Astrocyte (in vitro differentiated cells and primary cell): ENCODE measurements at regions not wholly inside any gene's neighbourhood (a gene's known extent, or its start where the extent isn't known, plus 50 kb on each side); places are given as distances from the start of the nearest gene placed in this dataset.

Experiments
- DNase-seq: peaks from one replicate; pipeline ENCODE4 v3.0.0-alpha.2; 2010; ENCODE audit warnings: low read depth
- FAIRE-seq: peaks from 2 replicates; lab custom pipeline; 2011; peaks lifted over from hg19 to GRCh38; lab: Jason Lieb, UNC
- H2AFZ ChIP-seq: 2 replicates; pipeline ENCODE4 v1.6.0; 2012; ENCODE audit warnings: low read depth, low read length, inconsistent platforms
- H3K27ac ChIP-seq: 2 replicates; pipeline ENCODE4 v1.5.1; 2011; ENCODE audit warnings: low read depth, low read length, inconsistent platforms
- H3K27me3 ChIP-seq: 2 replicates; pipeline ENCODE4 v1.6.0; 2011; ENCODE audit warnings: low read length, inconsistent platforms; ENCODE audit not compliant: insufficient read depth
- H3K36me3 ChIP-seq: 2 replicates; pipeline ENCODE4 v1.5.1; 2011; ENCODE audit warnings: low read length, inconsistent platforms; ENCODE audit not compliant: insufficient read depth
- H3K4me1 ChIP-seq: 2 replicates; pipeline ENCODE4 v1.5.1; 2011; ENCODE audit warnings: low read length, inconsistent platforms; ENCODE audit not compliant: insufficient read depth
- H3K4me2 ChIP-seq: 2 replicates; pipeline ENCODE4 v1.6.0; 2012; ENCODE audit warnings: low read length, inconsistent platforms
- H3K4me3 ChIP-seq: 2 replicates; pipeline ENCODE4 v1.5.1; 2011; ENCODE audit warnings: low read depth, mild to moderate bottlenecking, low read length, inconsistent platforms; ENCODE audit not compliant: insufficient read depth
- H3K79me2 ChIP-seq: 2 replicates; pipeline ENCODE4 v1.6.0; 2012; ENCODE audit warnings: mild to moderate bottlenecking, low read length, inconsistent platforms; ENCODE audit not compliant: insufficient read depth
- H3K9ac ChIP-seq: 2 replicates; pipeline ENCODE4 v1.6.0; 2012; ENCODE audit warnings: mild to moderate bottlenecking, low read length, inconsistent platforms
- H3K9me3 ChIP-seq: 2 replicates; pipeline ENCODE4 v1.5.1; 2012; ENCODE audit warnings: low read depth, mild to moderate bottlenecking, low read length, inconsistent platforms; ENCODE audit not compliant: insufficient read depth
- H4K20me1 ChIP-seq: 2 replicates; pipeline ENCODE4 v1.6.0; 2012; ENCODE audit warnings: low read length, inconsistent platforms; ENCODE audit not compliant: insufficient read depth
- H3K27ac Mint-ChIP-seq: one replicate; pipeline ENCODE4 v1.8.0; 2021; ENCODE audit warnings: mild to moderate bottlenecking, mixed read lengths; ENCODE audit not compliant: unreplicated experiment
- H3K27me3 Mint-ChIP-seq: one replicate; pipeline ENCODE4 v1.8.0; 2021; ENCODE audit warnings: low read depth, mixed read lengths; ENCODE audit not compliant: unreplicated experiment
- H3K36me3 Mint-ChIP-seq: one replicate; pipeline ENCODE4 v1.8.0; 2021; ENCODE audit warnings: low read depth, mixed read lengths; ENCODE audit not compliant: unreplicated experiment
- H3K4me1 Mint-ChIP-seq: one replicate; pipeline ENCODE4 v1.8.0; 2021; ENCODE audit warnings: low read depth, mixed read lengths; ENCODE audit not compliant: unreplicated experiment
- H3K4me3 Mint-ChIP-seq: one replicate; pipeline ENCODE4 v1.8.0; 2021; ENCODE audit warnings: mild to moderate bottlenecking, moderate library complexity, mixed read lengths; ENCODE audit not compliant: unreplicated experiment
- H3K9me3 Mint-ChIP-seq: one replicate; pipeline ENCODE4 v1.8.0; 2021; ENCODE audit warnings: mild to moderate bottlenecking, mixed read lengths; ENCODE audit not compliant: unreplicated experiment
- CTCF ChIP-seq: IDR thresholded peaks from 2 replicates; pipeline ENCODE4 v1.5.1; 2011; ENCODE audit warnings: low read depth, mild to moderate bottlenecking, inconsistent platforms, low read length, moderate library complexity; ENCODE audit not compliant: insufficient read depth
- EZH2 ChIP-seq: IDR thresholded peaks from 2 replicates; pipeline ENCODE4 v1.6.1; 2012; ENCODE audit warnings: mild to moderate bottlenecking, low read length, inconsistent platforms; ENCODE audit not compliant: insufficient read depth

GRCh38 chr13:106048386-106048785 lies 487.1 kb downstream of the EFNB2 start:
- FAIRE-seq (no peak), DNase-seq (no peak)
- Histone ChIP-seq H3K36me3 (no peaks in the 10 kb centered on the region), H3K27ac (no peak overlapping the region), H3K9ac (no peak overlapping the region), H2AFZ (no peak overlapping the region), H3K4me2 (no peak overlapping the region), H3K27me3 (no peaks in the 10 kb centered on the region), H3K79me2 (no peaks in the 10 kb centered on the region), H3K4me1 (no peaks in the 10 kb centered on the region), H3K9me3 (no peaks in the 10 kb centered on the region), H4K20me1 (no peaks in the 10 kb centered on the region), H3K4me3 (no peak overlapping the region)
- no peak for TF ChIP-seq CTCF
- no peak for TF ChIP-seq EZH2
- H3K27me3 Mint-ChIP-seq = no peaks in the 10 kb centered on the region
- no peak overlapping the region for H3K4me3 Mint-ChIP-seq
- H3K27ac Mint-ChIP-seq = no peak overlapping the region
- H3K4me1 Mint-ChIP-seq = peaks cover 5% of the 10 kb centered on the region
- no peaks in the 10 kb centered on the region for H3K36me3 Mint-ChIP-seq
- peaks cover 2% of the 10 kb centered on the region for H3K9me3 Mint-ChIP-seq

- Mint-ChIP-seq H3K9me3 (peaks cover 2% of the 10 kb centered on the region), H3K4me3 (no peak overlapping the region), H3K27me3 (no peaks in the 10 kb centered on the region), H3K4me1 (peaks cover 5% of the 10 kb centered on the region), H3K27ac (peak overlapping the region; percentile 66), H3K36me3 (no peaks in the 10 kb centered on the region)
- no peaks in the 10 kb centered on the region for H4K20me1 ChIP-seq
- no peak overlapping the region for H3K27ac ChIP-seq
- H3K4me1 ChIP-seq = no peaks in the 10 kb centered on the region
- no peaks in the 10 kb centered on the region for H3K79me2 ChIP-seq
- peak; percentile 14 for DNase-seq
- no peak overlapping the region for H3K4me3 ChIP-seq
- TF ChIP-seq CTCF (no peak), EZH2 (no peak)
- H3K9ac ChIP-seq = no peak overlapping the region
- H3K9me3 ChIP-seq = no peaks in the 10 kb centered on the region
- no peaks in the 10 kb centered on the region for H3K27me3 ChIP-seq
- H3K36me3 ChIP-seq = no peaks in the 10 kb centered on the region
- no peak overlapping the region for H3K4me2 ChIP-seq
- no peak for FAIRE-seq
- no peak overlapping the region for H2AFZ ChIP-seq
Observed at GRCh38 chr13:106047859-106048258, 487.6 kb downstream of the EFNB2 start.

- no peak overlapping the region for H3K27ac ChIP-seq
- H3K4me3 ChIP-seq = no peak overlapping the region
- H2AFZ ChIP-seq = no peak overlapping the region
- no peaks in the 10 kb centered on the region for H3K79me2 ChIP-seq
- H3K4me1 Mint-ChIP-seq = peaks cover 19% of the 10 kb centered on the region
- no peaks in the 10 kb centered on the region for H3K36me3 ChIP-seq
- no peak overlapping the region for H3K27ac Mint-ChIP-seq
- no peak overlapping the region for H3K4me3 Mint-ChIP-seq
- H4K20me1 ChIP-seq = no peaks in the 10 kb centered on the region
- DNase-seq = no peak
- FAIRE-seq = no peak
- H3K27me3 Mint-ChIP-seq = no peaks in the 10 kb centered on the region
- no peaks in the 10 kb centered on the region for H3K9me3 ChIP-seq
- H3K36me3 Mint-ChIP-seq = no peaks in the 10 kb centered on the region
- no peak overlapping the region for H3K4me2 ChIP-seq
- no peaks in the 10 kb centered on the region for H3K27me3 ChIP-seq
- H3K9ac ChIP-seq = no peak overlapping the region
- no peaks in the 10 kb centered on the region for H3K4me1 ChIP-seq
- TF ChIP-seq CTCF (no peak), EZH2 (no peak)
- peaks cover 6% of the 10 kb centered on the region for H3K9me3 Mint-ChIP-seq
Observed at GRCh38 chr13:106042996-106043581, 492.4 kb downstream of the EFNB2 start.
